NCI-H510A (cell line): ENCODE measurements at regions not wholly inside any gene's neighbourhood (a gene's known extent, or its start where the extent isn't known, plus 50 kb on each side); places are given as distances from the start of the nearest gene placed in this dataset.

Experiments used
- DNase-seq: peaks from one replicate; lab custom pipeline; 2025; lab: John Stamatoyannopoulos, UW

- DNase-seq, result no peak
Observed at GRCh38 chr4:53813998-53814397, 222.7 kb upstream of the LNX1 start.

GRCh38 chr4:53810643-53811042 is 219.4 kb upstream of the LNX1 start:
- DNase-seq, result no peak

- no peak for DNase-seq
Observed at GRCh38 chr4:53809816-53810215, 218.5 kb upstream of the LNX1 start.

GRCh38 chr4:53805291-53805690 is 214.0 kb upstream of the LNX1 start:
- DNase-seq, result no peak

GRCh38 chr4:53804719-53805118 is 213.4 kb upstream of the LNX1 start:
- DNase-seq, result no peak

- no peak for DNase-seq
Observed at GRCh38 chr4:53802500-53802899, 211.2 kb upstream of the LNX1 start.

- no peak for DNase-seq
Observed at GRCh38 chr4:53801373-53801772, 210.1 kb upstream of the LNX1 start.

GRCh38 chr4:53800741-53801140 is 209.5 kb upstream of the LNX1 start:
- DNase-seq, result no peak

- no peak for DNase-seq
Observed at GRCh38 chr4:53793096-53793495, 201.8 kb upstream of the LNX1 start.

- DNase-seq, result no peak
Observed at GRCh38 chr4:53790286-53790685, 199.0 kb upstream of the LNX1 start.

- no peak for DNase-seq
Observed at GRCh38 chr4:53788621-53789020, 197.3 kb upstream of the LNX1 start.

GRCh38 chr4:53788011-53788410 is 196.7 kb upstream of the LNX1 start:
- no peak for DNase-seq

- no peak for DNase-seq
Observed at GRCh38 chr4:53786632-53787031, 195.3 kb upstream of the LNX1 start.

GRCh38 chr4:53785996-53786395 is 194.7 kb upstream of the LNX1 start:
- DNase-seq, result no peak

GRCh38 chr4:53784112-53784511 is 192.8 kb upstream of the LNX1 start:
- no peak for DNase-seq

GRCh38 chr4:53783208-53783859 is 192.0 kb upstream of the LNX1 start:
- no peak for DNase-seq

GRCh38 chr4:53782458-53782845 is 191.2 kb upstream of the LNX1 start:
- DNase-seq, result no peak

- peak; percentile 40 for DNase-seq
Observed at GRCh38 chr4:53781629-53782457, 190.6 kb upstream of the LNX1 start.

- DNase-seq, result no peak
Observed at GRCh38 chr4:53780736-53781400, 189.6 kb upstream of the LNX1 start.

GRCh38 chr4:53779025-53779424 is 187.7 kb upstream of the LNX1 start:
- DNase-seq, result no peak

- DNase-seq, result no peak
Observed at GRCh38 chr4:53778155-53778554, 186.9 kb upstream of the LNX1 start.

GRCh38 chr4:53777244-53777984 is 186.1 kb upstream of the LNX1 start:
- DNase-seq, result no peak
